HG03521 (cell line): ENCODE measurements at regions not wholly inside any gene's neighbourhood (a gene's known extent, or its start where the extent isn't known, plus 50 kb on each side); places are given as distances from the start of the nearest gene placed in this dataset.

Experiments used
- ATAC-seq: cut with Tn5 transposase; IDR thresholded peaks from one replicate; pipeline ENCODE4 v1.9.1; 2021; ENCODE audit warnings: mild to moderate bottlenecking, moderate library complexity; ENCODE audit not compliant: unreplicated experiment

GRCh38 chr10:58969576-58969975 is 206.9 kb upstream of the PHYHIPL start:
- no peak for ATAC-seq

- no peak for ATAC-seq
Observed at GRCh38 chr10:58970160-58970915, 206.1 kb upstream of the PHYHIPL start.

GRCh38 chr10:58971211-58971610 is 205.2 kb upstream of the PHYHIPL start:
- no peak for ATAC-seq

- no peak for ATAC-seq
Observed at GRCh38 chr10:58971796-58972491, 204.5 kb upstream of the PHYHIPL start.

- no peak for ATAC-seq
Observed at GRCh38 chr10:58972576-58973234, 203.7 kb upstream of the PHYHIPL start.

- ATAC-seq: no peak
Observed at GRCh38 chr10:58973235-58973595, 203.2 kb upstream of the PHYHIPL start.

- no peak for ATAC-seq
Observed at GRCh38 chr10:58976254-58976653, 200.2 kb upstream of the PHYHIPL start.

GRCh38 chr10:58979711-58980110 is 196.7 kb upstream of the PHYHIPL start:
- ATAC-seq: no peak

GRCh38 chr10:58980826-58981415 is 195.5 kb upstream of the PHYHIPL start:
- no peak for ATAC-seq

- no peak for ATAC-seq
Observed at GRCh38 chr10:58981846-58982245, 194.6 kb upstream of the PHYHIPL start.

GRCh38 chr10:58982470-58983239 is 193.8 kb upstream of the PHYHIPL start:
- no peak for ATAC-seq

- no peak for ATAC-seq
Observed at GRCh38 chr10:58985216-58985615, 191.2 kb upstream of the PHYHIPL start.

GRCh38 chr10:58989486-58990039 is 186.9 kb upstream of the PHYHIPL start:
- no peak for ATAC-seq

- no peak for ATAC-seq
Observed at GRCh38 chr10:58990693-58991092, 185.8 kb upstream of the PHYHIPL start.

- no peak for ATAC-seq
Observed at GRCh38 chr10:58991856-58992255, 184.6 kb upstream of the PHYHIPL start.

GRCh38 chr10:58992830-58993460 is 183.5 kb upstream of the PHYHIPL start:
- ATAC-seq: no peak

- ATAC-seq: peak; percentile 77
Observed at GRCh38 chr10:58993480-58994221, 182.8 kb upstream of the PHYHIPL start.

- ATAC-seq: no peak
Observed at GRCh38 chr10:58994226-58995057, 182.0 kb upstream of the PHYHIPL start.
